Amniotic epithelial cell (primary cell): ENCODE measurements at regions not wholly inside any gene's neighbourhood (a gene's known extent, or its start where the extent isn't known, plus 50 kb on each side); places are given as distances from the start of the nearest gene placed in this dataset.
"Not testable (repeated sequence)": the region's sequence is repeated elsewhere in the genome, so short reads cannot be mapped to it uniquely, and the experiment has no call there.

Source experiments
- DNase-seq: peaks from one replicate; pipeline ENCODE4 v3.0.0-alpha.2; 2010; ENCODE audit warnings: low read depth

- DNase-seq: no peak
These were observed 120.1 kb upstream of the CHST15 start for GRCh38 chr10:124213471-124213870.

GRCh38 chr10:124212702-124213101 is 119.3 kb upstream of the CHST15 start:
- no peak for DNase-seq

- DNase-seq: peak; percentile 3
These were observed 118.5 kb upstream of the CHST15 start for GRCh38 chr10:124211921-124212320.

- DNase-seq: no peak
These were observed 116.9 kb upstream of the CHST15 start for GRCh38 chr10:124210263-124210662.

- DNase-seq: no peak
These were observed 114.0 kb upstream of the CHST15 start for GRCh38 chr10:124207391-124207790.

GRCh38 chr10:124206616-124207015 is 113.2 kb upstream of the CHST15 start:
- DNase-seq: no peak

- DNase-seq: no peak
These were observed 112.0 kb upstream of the CHST15 start for GRCh38 chr10:124205432-124205831.

GRCh38 chr10:124204726-124205125 is 111.3 kb upstream of the CHST15 start:
- no peak for DNase-seq

- DNase-seq: no peak
These were observed 106.6 kb upstream of the CHST15 start for GRCh38 chr10:124200011-124200410.

- no peak for DNase-seq
These were observed 105.5 kb upstream of the CHST15 start for GRCh38 chr10:124198871-124199270.

- no peak for DNase-seq
These were observed 104.7 kb upstream of the CHST15 start for GRCh38 chr10:124198125-124198501.

GRCh38 chr10:124197371-124198124 is 104.2 kb upstream of the CHST15 start:
- DNase-seq: no peak

GRCh38 chr10:124196659-124197058 is 103.3 kb upstream of the CHST15 start:
- no peak for DNase-seq

GRCh38 chr10:124194199-124194824 is 100.9 kb upstream of the CHST15 start:
- DNase-seq: no peak

GRCh38 chr10:124193309-124193696 is 99.9 kb upstream of the CHST15 start:
- DNase-seq: no peak

GRCh38 chr10:124192664-124193308 is 99.4 kb upstream of the CHST15 start:
- DNase-seq: not testable (repeated sequence)

- not testable (repeated sequence) for DNase-seq
These were observed 97.1 kb upstream of the CHST15 start for GRCh38 chr10:124190476-124190875.

GRCh38 chr10:124186956-124187355 is 93.6 kb upstream of the CHST15 start:
- DNase-seq: no peak

GRCh38 chr10:124185084-124185483 is 91.7 kb upstream of the CHST15 start:
- no peak for DNase-seq

- no peak for DNase-seq
These were observed 90.9 kb upstream of the CHST15 start for GRCh38 chr10:124184208-124184830.

GRCh38 chr10:124183617-124184016 is 90.2 kb upstream of the CHST15 start:
- DNase-seq: no peak

GRCh38 chr10:124182088-124182541 is 88.7 kb upstream of the CHST15 start:
- DNase-seq: no peak

- no peak for DNase-seq
These were observed 88.3 kb upstream of the CHST15 start for GRCh38 chr10:124181656-124182055.
